ENCODE measurements at regions not wholly inside any gene's neighbourhood (a gene's known extent, or its start where the extent isn't known, plus 50 kb on each side); places are given as distances from the start of the nearest gene placed in this dataset.

- TF ChIP-seq, protein P1, sequence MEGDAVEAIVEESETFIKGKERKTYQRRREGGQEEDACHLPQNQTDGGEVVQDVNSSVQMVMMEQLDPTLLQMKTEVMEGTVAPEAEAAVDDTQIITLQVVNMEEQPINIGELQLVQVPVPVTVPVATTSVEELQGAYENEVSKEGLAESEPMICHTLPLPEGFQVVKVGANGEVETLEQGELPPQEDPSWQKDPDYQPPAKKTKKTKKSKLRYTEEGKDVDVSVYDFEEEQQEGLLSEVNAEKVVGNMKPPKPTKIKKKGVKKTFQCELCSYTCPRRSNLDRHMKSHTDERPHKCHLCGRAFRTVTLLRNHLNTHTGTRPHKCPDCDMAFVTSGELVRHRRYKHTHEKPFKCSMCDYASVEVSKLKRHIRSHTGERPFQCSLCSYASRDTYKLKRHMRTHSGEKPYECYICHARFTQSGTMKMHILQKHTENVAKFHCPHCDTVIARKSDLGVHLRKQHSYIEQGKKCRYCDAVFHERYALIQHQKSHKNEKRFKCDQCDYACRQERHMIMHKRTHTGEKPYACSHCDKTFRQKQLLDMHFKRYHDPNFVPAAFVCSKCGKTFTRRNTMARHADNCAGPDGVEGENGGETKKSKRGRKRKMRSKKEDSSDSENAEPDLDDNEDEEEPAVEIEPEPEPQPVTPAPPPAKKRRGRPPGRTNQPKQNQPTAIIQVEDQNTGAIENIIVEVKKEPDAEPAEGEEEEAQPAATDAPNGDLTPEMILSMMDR (IDR thresholded peaks at IDR 0.05 in 8 of 11, conservative IDR thresholded peaks at IDR 0.05 in 3 of 11): no peak
- TF ChIP-seq POLR2AphosphoS5 (IDR thresholded peaks at IDR 0.05) (no peak), POLR2A (IDR thresholded peaks at IDR 0.05) (no peak)
These were observed 853.0 kb downstream of the SLITRK6 start for GRCh38 chr13:84946192-84946591.
